ENCODE measurements at regions not wholly inside any gene's neighbourhood (a gene's known extent, or its start where the extent isn't known, plus 50 kb on each side); places are given as distances from the start of the nearest gene placed in this dataset.

GRCh38 chr3:27642796-27643195 is 79.3 kb downstream of the EOMES start:
- H3K4me2 ChIP-seq (ENCODE audit: low read length): no peak overlapping the region
- H3K79me2 ChIP-seq (ENCODE audit: control insufficient read depth, insufficient read depth, low read length): no peaks in the 10 kb centered on the region
- no peak overlapping the region for H4K8ac ChIP-seq (ENCODE audit: low read depth, low read length)
- no peak overlapping the region for H3K18ac ChIP-seq (ENCODE audit: low read length)
- no peak overlapping the region for H2BK15ac ChIP-seq (replicated peaks; ENCODE audit: low read depth)
- WGBS (ENCODE audit: extremely low coverage, insufficient coverage, low lambda C conversion rate): no CpG with 5 or more reads among the region's 5 CpGs
- H3K4me3 ChIP-seq (ENCODE audit: low read length): no peak overlapping the region
- no peaks in the 10 kb centered on the region for H3K79me1 ChIP-seq (ENCODE audit: low read length)
- H2BK5ac ChIP-seq (ENCODE audit: low read length): no peak overlapping the region
- H4K5ac ChIP-seq (ENCODE audit: low read length): no peak overlapping the region
- DNase-seq: no peak
- H3K56ac ChIP-seq (ENCODE audit: low read length): no peak overlapping the region
- H3K4ac ChIP-seq (ENCODE audit: low read depth, low read length): no peak overlapping the region
- no peak overlapping the region for H3K9ac ChIP-seq (ENCODE audit: low read length)
- H3K27me3 ChIP-seq (ENCODE audit: insufficient read depth, low read length, poor library complexity): no peaks in the 10 kb centered on the region
- H3K36me3 ChIP-seq (ENCODE audit: control insufficient read depth, insufficient read depth, low read length): no peaks in the 10 kb centered on the region
- H2AK5ac ChIP-seq (ENCODE audit: low read length): no peak overlapping the region
- no peak overlapping the region for H2BK120ac ChIP-seq (ENCODE audit: low read depth, low read length)
- no peak overlapping the region for H3K23ac ChIP-seq (ENCODE audit: low read length)
- no peak overlapping the region for H3K27ac ChIP-seq (ENCODE audit: low read depth, low read length)
- H3K4me1 ChIP-seq (ENCODE audit: control insufficient read depth, low read depth, low read length): no peaks in the 10 kb centered on the region

GRCh38 chr3:27641888-27642601 is 80.1 kb downstream of the EOMES start:
- Histone ChIP-seq H3K79me2 (ENCODE audit: control insufficient read depth, insufficient read depth, low read length) (no peaks in the 10 kb centered on the region), H2BK5ac (ENCODE audit: low read length) (no peak overlapping the region), H3K18ac (ENCODE audit: low read length) (no peak overlapping the region), H3K4me2 (ENCODE audit: low read length) (no peak overlapping the region), H3K4me1 (ENCODE audit: control insufficient read depth, low read depth, low read length) (no peaks in the 10 kb centered on the region), H4K8ac (ENCODE audit: low read depth, low read length) (no peak overlapping the region), H2BK15ac (replicated peaks; ENCODE audit: low read depth) (no peak overlapping the region), H3K4ac (ENCODE audit: low read depth, low read length) (no peak overlapping the region), H3K27me3 (ENCODE audit: insufficient read depth, low read length, poor library complexity) (no peaks in the 10 kb centered on the region), H3K56ac (ENCODE audit: low read length) (no peak overlapping the region), H3K27ac (ENCODE audit: low read depth, low read length) (no peak overlapping the region), H3K23ac (ENCODE audit: low read length) (no peak overlapping the region), H3K79me1 (ENCODE audit: low read length) (no peaks in the 10 kb centered on the region), H2BK120ac (ENCODE audit: low read depth, low read length) (no peak overlapping the region), H3K36me3 (ENCODE audit: control insufficient read depth, insufficient read depth, low read length) (no peaks in the 10 kb centered on the region), H4K5ac (ENCODE audit: low read length) (no peak overlapping the region), H2AK5ac (ENCODE audit: low read length) (no peak overlapping the region), H3K4me3 (ENCODE audit: low read length) (no peak overlapping the region), H3K9ac (ENCODE audit: low read length) (no peak overlapping the region)
- no CpG with 5 or more reads among the region's 5 CpGs for WGBS (ENCODE audit: extremely low coverage, insufficient coverage, low lambda C conversion rate)
- DNase-seq: no peak

DNA sequence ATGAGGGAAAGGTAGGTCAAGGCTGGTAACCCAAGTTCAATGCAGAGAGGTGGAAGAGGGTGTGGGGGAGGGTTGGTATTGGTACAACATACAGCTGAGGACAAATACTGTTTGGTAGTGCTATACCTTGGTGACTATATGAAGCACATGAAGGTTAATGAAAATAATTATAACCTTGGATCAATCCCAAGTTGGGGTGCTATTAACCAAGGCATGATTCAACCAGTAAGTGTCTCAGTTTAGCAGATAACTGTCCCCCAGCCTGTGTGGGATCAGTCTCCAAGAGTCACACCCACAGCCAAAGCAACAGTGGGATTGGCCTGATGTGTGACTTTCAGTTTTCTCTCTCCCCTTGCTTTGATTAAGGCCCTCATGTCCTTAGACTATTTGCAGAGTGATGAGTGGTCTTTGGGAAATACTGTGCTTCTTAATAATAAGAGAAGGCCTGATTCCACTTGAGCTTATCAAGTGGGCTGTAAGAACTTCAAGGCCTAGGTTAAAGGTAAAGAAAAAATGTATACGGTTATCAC is 80.8 kb downstream of the EOMES start:
- H3K56ac ChIP-seq (ENCODE audit: low read length): no peak overlapping the region
- H3K79me1 ChIP-seq (ENCODE audit: low read length): no peaks in the 10 kb centered on the region
- no CpG with 5 or more reads among the region's 1 CpG for WGBS (ENCODE audit: extremely low coverage, insufficient coverage, low lambda C conversion rate)
- no peak overlapping the region for H2AK5ac ChIP-seq (ENCODE audit: low read length)
- no peak overlapping the region for H3K27ac ChIP-seq (ENCODE audit: low read depth, low read length)
- no peak overlapping the region for H3K18ac ChIP-seq (ENCODE audit: low read length)
- H2BK120ac ChIP-seq (ENCODE audit: low read depth, low read length): no peak overlapping the region
- H3K27me3 ChIP-seq (ENCODE audit: insufficient read depth, low read length, poor library complexity): no peaks in the 10 kb centered on the region
- no peak overlapping the region for H3K23ac ChIP-seq (ENCODE audit: low read length)
- no peak overlapping the region for H3K4me3 ChIP-seq (ENCODE audit: low read length)
- H3K4me1 ChIP-seq (ENCODE audit: control insufficient read depth, low read depth, low read length): no peaks in the 10 kb centered on the region
- no peak overlapping the region for H2BK15ac ChIP-seq (replicated peaks; ENCODE audit: low read depth)
- H3K4me2 ChIP-seq (ENCODE audit: low read length): no peak overlapping the region
- DNase-seq: no peak
- H3K36me3 ChIP-seq (ENCODE audit: control insufficient read depth, insufficient read depth, low read length): no peaks in the 10 kb centered on the region
- H3K4ac ChIP-seq (ENCODE audit: low read depth, low read length): no peak overlapping the region
- H4K8ac ChIP-seq (ENCODE audit: low read depth, low read length): no peak overlapping the region
- no peaks in the 10 kb centered on the region for H3K79me2 ChIP-seq (ENCODE audit: control insufficient read depth, insufficient read depth, low read length)
- H4K5ac ChIP-seq (ENCODE audit: low read length): no peak overlapping the region
- H2BK5ac ChIP-seq (ENCODE audit: low read length): no peak overlapping the region
- H3K9ac ChIP-seq (ENCODE audit: low read length): no peak overlapping the region

GRCh38 chr3:27639271-27639670 is 82.9 kb downstream of the EOMES start:
- Histone ChIP-seq H3K79me2 (ENCODE audit: control insufficient read depth, insufficient read depth, low read length) (no peaks in the 10 kb centered on the region), H2AK5ac (ENCODE audit: low read length) (no peak overlapping the region), H3K4me3 (ENCODE audit: low read length) (no peak overlapping the region), H3K4me1 (ENCODE audit: control insufficient read depth, low read depth, low read length) (no peaks in the 10 kb centered on the region), H3K23ac (ENCODE audit: low read length) (no peak overlapping the region), H3K9ac (ENCODE audit: low read length) (no peak overlapping the region), H3K27me3 (ENCODE audit: insufficient read depth, low read length, poor library complexity) (no peaks in the 10 kb centered on the region), H3K18ac (ENCODE audit: low read length) (no peak overlapping the region), H3K36me3 (ENCODE audit: control insufficient read depth, insufficient read depth, low read length) (no peaks in the 10 kb centered on the region), H3K4ac (ENCODE audit: low read depth, low read length) (no peak overlapping the region), H4K8ac (ENCODE audit: low read depth, low read length) (no peak overlapping the region), H3K27ac (ENCODE audit: low read depth, low read length) (no peak overlapping the region), H3K56ac (ENCODE audit: low read length) (no peak overlapping the region), H2BK15ac (replicated peaks; ENCODE audit: low read depth) (no peak overlapping the region), H2BK5ac (ENCODE audit: low read length) (no peak overlapping the region), H2BK120ac (ENCODE audit: low read depth, low read length) (no peak overlapping the region), H3K4me2 (ENCODE audit: low read length) (no peak overlapping the region), H3K79me1 (ENCODE audit: low read length) (no peaks in the 10 kb centered on the region), H4K5ac (ENCODE audit: low read length) (no peak overlapping the region)
- no peak for DNase-seq
- WGBS (ENCODE audit: extremely low coverage, insufficient coverage, low lambda C conversion rate): no CpG with 5 or more reads among the region's 2 CpGs

DNA sequence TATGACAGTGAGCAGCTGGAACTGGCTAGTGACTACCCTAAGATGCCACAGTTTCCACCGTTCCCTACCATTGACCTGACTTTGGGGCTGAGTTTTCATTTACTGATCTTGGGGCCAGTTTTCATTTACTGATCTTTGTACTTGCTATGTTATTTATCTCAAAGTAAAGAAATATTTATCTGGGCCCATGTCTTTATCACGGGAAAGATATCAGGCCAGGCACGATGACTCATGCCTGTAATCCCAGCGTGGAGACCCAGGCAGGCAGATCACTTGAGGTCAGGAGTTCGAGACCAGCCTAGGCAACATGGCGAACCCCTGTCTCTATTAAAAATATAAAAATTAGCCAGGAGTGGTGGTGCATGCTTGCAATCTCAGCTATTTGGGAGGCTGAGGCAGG is 83.5 kb downstream of the EOMES start:
- no peak overlapping the region for H3K9ac ChIP-seq (ENCODE audit: low read length)
- no peak overlapping the region for H4K8ac ChIP-seq (ENCODE audit: low read depth, low read length)
- no peak overlapping the region for H3K56ac ChIP-seq (ENCODE audit: low read length)
- no peak for DNase-seq
- H2BK15ac ChIP-seq (replicated peaks; ENCODE audit: low read depth): no peak overlapping the region
- no peak overlapping the region for H3K27ac ChIP-seq (ENCODE audit: low read depth, low read length)
- no CpG with 5 or more reads among the region's 6 CpGs for WGBS (ENCODE audit: extremely low coverage, insufficient coverage, low lambda C conversion rate)
- H4K5ac ChIP-seq (ENCODE audit: low read length): no peak overlapping the region
- H3K79me2 ChIP-seq (ENCODE audit: control insufficient read depth, insufficient read depth, low read length): no peaks in the 10 kb centered on the region
- H3K18ac ChIP-seq (ENCODE audit: low read length): no peak overlapping the region
- H3K27me3 ChIP-seq (ENCODE audit: insufficient read depth, low read length, poor library complexity): no peaks in the 10 kb centered on the region
- H3K4me3 ChIP-seq (ENCODE audit: low read length): no peak overlapping the region
- no peak overlapping the region for H2AK5ac ChIP-seq (ENCODE audit: low read length)
- H2BK5ac ChIP-seq (ENCODE audit: low read length): no peak overlapping the region
- no peaks in the 10 kb centered on the region for H3K4me1 ChIP-seq (ENCODE audit: control insufficient read depth, low read depth, low read length)
- no peak overlapping the region for H3K4ac ChIP-seq (ENCODE audit: low read depth, low read length)
- no peaks in the 10 kb centered on the region for H3K79me1 ChIP-seq (ENCODE audit: low read length)
- no peaks in the 10 kb centered on the region for H3K36me3 ChIP-seq (ENCODE audit: control insufficient read depth, insufficient read depth, low read length)
- H3K4me2 ChIP-seq (ENCODE audit: low read length): no peak overlapping the region
- no peak overlapping the region for H2BK120ac ChIP-seq (ENCODE audit: low read depth, low read length)
- H3K23ac ChIP-seq (ENCODE audit: low read length): no peak overlapping the region
